Activated CD4-positive, CD25-positive, alpha-beta regulatory T cell (primary cell): ENCODE measurements at regions not wholly inside any gene's neighbourhood (a gene's known extent, or its start where the extent isn't known, plus 50 kb on each side); places are given as distances from the start of the nearest gene placed in this dataset.

Experiments
- DNase-seq, 4 experiments: peaks; one replicate each; lab custom pipeline; 2025; lab: John Stamatoyannopoulos, UW

GRCh38 chr1:58891347-58891746 is 107.5 kb upstream of the JUN start:
- no peak for DNase-seq

- no peak for DNase-seq
Measured at GRCh38 chr1:58893257-58893869, 109.5 kb upstream of the JUN start.

GRCh38 chr1:58895082-58895481 is 111.2 kb upstream of the JUN start:
- no peak for DNase-seq

- DNase-seq: no peak
Measured at GRCh38 chr1:58895559-58896145, 111.8 kb upstream of the JUN start.

GRCh38 chr1:58896246-58897183 is 112.7 kb upstream of the JUN start:
- no peak for DNase-seq

GRCh38 chr1:58898739-58899586 is 115.1 kb upstream of the JUN start:
- DNase-seq: no peak

GRCh38 chr1:58899587-58900271 is 115.9 kb upstream of the JUN start:
- no peak for DNase-seq

GRCh38 chr1:58900396-58900795 is 116.5 kb upstream of the JUN start:
- DNase-seq: no peak

- DNase-seq: no peak
Measured at GRCh38 chr1:58901008-58901407, 117.2 kb upstream of the JUN start.

GRCh38 chr1:58902830-58903513 is 119.1 kb upstream of the JUN start:
- no peak for DNase-seq

- DNase-seq: peak; percentile 27 to 45 (median 40)
Measured at GRCh38 chr1:58903514-58904298, 119.9 kb upstream of the JUN start.

- no peak for DNase-seq
Measured at GRCh38 chr1:58904299-58905125, 120.7 kb upstream of the JUN start.

- no peak for DNase-seq
Measured at GRCh38 chr1:58905126-58905490, 121.3 kb upstream of the JUN start.

- DNase-seq: no peak
Measured at GRCh38 chr1:58905628-58906221, 121.9 kb upstream of the JUN start.

- no peak for DNase-seq
Measured at GRCh38 chr1:58907398-58907797, 123.6 kb upstream of the JUN start.

- no peak for DNase-seq
Measured at GRCh38 chr1:58908561-58909560, 125.0 kb upstream of the JUN start.

GRCh38 chr1:58909914-58910681 is 126.3 kb upstream of the JUN start:
- DNase-seq: no peak
